Brain microvascular endothelial cell (primary cell): ENCODE measurements at regions not wholly inside any gene's neighbourhood (a gene's known extent, or its start where the extent isn't known, plus 50 kb on each side); places are given as distances from the start of the nearest gene placed in this dataset.

Experiments
- DNase-seq: peaks from one replicate; pipeline ENCODE4 v3.0.0-alpha.2; 2020
- H3K27ac ChIP-seq: fragments of 250-450 bp; sonication (Bioruptor Pico); 2 replicates; pipeline ENCODE4 v1.5.1; 2020; ENCODE audit warnings: mild to moderate bottlenecking, moderate library complexity
- H3K27me3 ChIP-seq: fragments of 250-450 bp; sonication (Bioruptor Pico); replicated peaks from 2 replicates; pipeline ENCODE4 v1.5.1; 2020; ENCODE audit warnings: mild to moderate bottlenecking
- H3K36me3 ChIP-seq: fragments of 250-450 bp; sonication (Bioruptor Pico); replicated peaks from 2 replicates; pipeline ENCODE4 v1.5.1; 2020; ENCODE audit warnings: mild to moderate bottlenecking
- H3K4me3 ChIP-seq: 2 replicates; pipeline ENCODE4 v1.5.1; 2011; ENCODE audit warnings: low read depth, mild to moderate bottlenecking, control low read depth, low read length, moderate library complexity
- CTCF ChIP-seq: IDR thresholded peaks from 2 replicates; pipeline ENCODE4 v1.5.1; 2011; ENCODE audit warnings: low read depth, mild to moderate bottlenecking, moderate library complexity, low read length, control low read depth, inconsistent platforms; ENCODE audit errors: missing control alignments
- in situ Hi-C: cut with HindIII; loops from 2 replicates; pipeline ENCODE4 v1.10.0; 2017; ENCODE audit warnings: low sequenced_read_pairs, low pct_ligation_motif_present

GRCh38 chr17:37839196-37839978 lies 84.8 kb upstream of the TBC1D3K start:
- Histone ChIP-seq H3K27me3 (no peaks in the 10 kb centered on the region), H3K4me3 (no peak overlapping the region), H3K36me3 (no peaks in the 10 kb centered on the region), H3K27ac (no peak overlapping the region)
- in situ Hi-C loops = no loop called here
- DNase-seq = no peak
- TF ChIP-seq CTCF = no peak

- Histone ChIP-seq H3K36me3 (no peaks in the 10 kb centered on the region), H3K27me3 (no peaks in the 10 kb centered on the region), H3K4me3 (no peak overlapping the region), H3K27ac (no peak overlapping the region)
- no peak for DNase-seq
- TF ChIP-seq CTCF = no peak
- in situ Hi-C loops = no loop called here
Measured at GRCh38 chr17:37838276-37838675, 85.9 kb upstream of the TBC1D3K start.

- Histone ChIP-seq H3K4me3 (no peak overlapping the region), H3K36me3 (no peaks in the 10 kb centered on the region), H3K27ac (no peak overlapping the region), H3K27me3 (no peaks in the 10 kb centered on the region)
- no peak for DNase-seq
- in situ Hi-C loops = no loop called here
- TF ChIP-seq CTCF = no peak
Measured at GRCh38 chr17:37836593-37836992, 87.6 kb upstream of the TBC1D3K start.

- Histone ChIP-seq H3K36me3 (no peaks in the 10 kb centered on the region), H3K27me3 (no peaks in the 10 kb centered on the region), H3K4me3 (no peak overlapping the region), H3K27ac (no peak overlapping the region)
- no peak for DNase-seq
- TF ChIP-seq CTCF = no peak
- in situ Hi-C loops = no loop called here
Measured at GRCh38 chr17:37834168-37834567, 89.3 kb upstream of the HNF1B start.

- no peak for DNase-seq
- in situ Hi-C loops = no loop called here
Measured at GRCh38 chr17:37833237-37833859, 88.5 kb upstream of the HNF1B start.

More at GRCh38 chr17:37833237-37833859, 88.5 kb upstream of the HNF1B start:
- no peak overlapping the region for H3K27ac ChIP-seq
- no peak overlapping the region for H3K4me3 ChIP-seq
- H3K36me3 ChIP-seq = no peaks in the 10 kb centered on the region
- H3K27me3 ChIP-seq = no peaks in the 10 kb centered on the region
- TF ChIP-seq CTCF = no peak
